ENCODE measurements at regions not wholly inside any gene's neighbourhood (a gene's known extent, or its start where the extent isn't known, plus 50 kb on each side); places are given as distances from the start of the nearest gene placed in this dataset.

DNA sequence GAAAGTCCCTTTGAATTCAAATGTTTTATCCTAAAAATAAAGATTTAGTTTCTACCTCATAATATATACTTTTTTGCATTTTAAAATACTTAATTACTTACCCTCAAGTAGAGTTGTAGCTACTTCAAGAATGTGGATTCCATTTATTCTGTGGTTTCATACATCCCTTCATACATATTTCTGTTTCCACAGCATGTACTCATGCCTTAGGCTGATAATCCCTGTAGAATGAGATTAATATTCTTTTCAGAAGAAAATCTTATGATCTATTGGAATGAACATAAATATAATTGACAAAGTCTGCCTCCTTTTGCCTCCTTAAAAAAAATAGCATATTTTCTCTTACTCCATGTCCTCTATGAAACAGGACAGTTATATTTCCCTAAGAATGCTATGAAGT is 465.7 kb downstream of the DTWD2 start:
- no peaks in the 10 kb centered on the region for H3K9me3 Mint-ChIP-seq (ENCODE audit: unreplicated experiment)
- H3K4me1 Mint-ChIP-seq (ENCODE audit: insufficient read depth, unreplicated experiment) = no peaks in the 10 kb centered on the region
- TF ChIP-seq, protein P1, sequence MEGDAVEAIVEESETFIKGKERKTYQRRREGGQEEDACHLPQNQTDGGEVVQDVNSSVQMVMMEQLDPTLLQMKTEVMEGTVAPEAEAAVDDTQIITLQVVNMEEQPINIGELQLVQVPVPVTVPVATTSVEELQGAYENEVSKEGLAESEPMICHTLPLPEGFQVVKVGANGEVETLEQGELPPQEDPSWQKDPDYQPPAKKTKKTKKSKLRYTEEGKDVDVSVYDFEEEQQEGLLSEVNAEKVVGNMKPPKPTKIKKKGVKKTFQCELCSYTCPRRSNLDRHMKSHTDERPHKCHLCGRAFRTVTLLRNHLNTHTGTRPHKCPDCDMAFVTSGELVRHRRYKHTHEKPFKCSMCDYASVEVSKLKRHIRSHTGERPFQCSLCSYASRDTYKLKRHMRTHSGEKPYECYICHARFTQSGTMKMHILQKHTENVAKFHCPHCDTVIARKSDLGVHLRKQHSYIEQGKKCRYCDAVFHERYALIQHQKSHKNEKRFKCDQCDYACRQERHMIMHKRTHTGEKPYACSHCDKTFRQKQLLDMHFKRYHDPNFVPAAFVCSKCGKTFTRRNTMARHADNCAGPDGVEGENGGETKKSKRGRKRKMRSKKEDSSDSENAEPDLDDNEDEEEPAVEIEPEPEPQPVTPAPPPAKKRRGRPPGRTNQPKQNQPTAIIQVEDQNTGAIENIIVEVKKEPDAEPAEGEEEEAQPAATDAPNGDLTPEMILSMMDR (IDR thresholded peaks at IDR 0.05; ENCODE audit: unreplicated experiment) = no peak
- BruUV-seq (replicated peaks) = no TSS peak
- ChIA-PET CTCF (no interaction called here), POLR2A (interaction anchor here (0.8 kb wide), 1 partner anchor 280 kb away, joined by 4 read pairs; no protein-coding TSS in a partner anchor)
- intact Hi-C loops (cut with micrococcal nuclease) = no loop called here
- no peak overlapping the region for H3K27ac Mint-ChIP-seq (ENCODE audit: low read depth, unreplicated experiment)
- H3K36me3 Mint-ChIP-seq (ENCODE audit: insufficient read depth, unreplicated experiment) = no peaks in the 10 kb centered on the region
- H3K4me3 Mint-ChIP-seq (ENCODE audit: unreplicated experiment) = no peak overlapping the region
- no peak for DNase-seq (ENCODE audit: unreplicated experiment)
- no peaks in the 10 kb centered on the region for H3K27me3 Mint-ChIP-seq (ENCODE audit: insufficient read depth, unreplicated experiment)

DNA sequence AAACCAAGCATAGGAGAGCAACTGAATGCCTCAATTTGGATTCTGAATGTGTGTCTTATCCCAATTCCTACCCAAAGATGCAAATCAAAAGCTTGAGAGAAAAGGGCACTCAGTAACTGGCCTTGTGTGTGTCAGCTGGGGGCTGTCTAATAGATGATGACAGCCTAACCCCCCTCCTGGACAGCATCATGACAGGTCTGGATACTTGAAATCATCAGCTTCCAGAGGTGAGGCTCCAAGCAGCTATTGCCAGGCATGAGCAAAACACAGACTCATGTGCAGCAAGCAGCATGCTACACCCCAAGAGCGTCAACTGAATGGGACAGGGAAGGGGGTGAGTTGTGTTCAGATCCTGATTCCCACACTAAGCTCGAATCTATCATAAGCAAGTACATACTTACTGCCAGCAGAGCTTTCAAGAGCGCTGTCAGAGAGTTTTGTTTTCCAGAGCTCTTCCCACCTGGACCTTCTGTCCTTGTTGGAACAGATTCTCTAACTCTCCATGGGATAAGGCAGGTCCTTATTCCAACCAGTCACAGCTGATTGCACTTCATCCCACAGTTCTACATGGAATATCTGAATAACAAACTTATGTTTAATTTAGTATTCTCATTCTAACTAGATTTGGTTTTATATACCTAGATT is 467.5 kb downstream of the DTWD2 start:
- TF ChIP-seq, protein P1 (IDR thresholded peaks at IDR 0.05; ENCODE audit: unreplicated experiment) = no peak
- POLR2A ChIA-PET = no interaction called here
- CTCF ChIA-PET = interaction anchor here (0.6 to 1.0 kb wide), 3 partner anchors 90 to 140 kb away, joined by 3 read pairs; no protein-coding TSS in a partner anchor
- Mint-ChIP-seq H3K27ac (ENCODE audit: low read depth, unreplicated experiment) (no peak overlapping the region), H3K9me3 (ENCODE audit: unreplicated experiment) (no peaks in the 10 kb centered on the region), H3K27me3 (ENCODE audit: insufficient read depth, unreplicated experiment) (no peaks in the 10 kb centered on the region), H3K4me3 (ENCODE audit: unreplicated experiment) (no peak overlapping the region), H3K4me1 (ENCODE audit: insufficient read depth, unreplicated experiment) (no peaks in the 10 kb centered on the region), H3K36me3 (ENCODE audit: insufficient read depth, unreplicated experiment) (no peaks in the 10 kb centered on the region)
- no TSS peak for BruUV-seq (replicated peaks)
- no peak for DNase-seq (ENCODE audit: unreplicated experiment)
- intact Hi-C loops (cut with micrococcal nuclease) = no loop called here

DNA sequence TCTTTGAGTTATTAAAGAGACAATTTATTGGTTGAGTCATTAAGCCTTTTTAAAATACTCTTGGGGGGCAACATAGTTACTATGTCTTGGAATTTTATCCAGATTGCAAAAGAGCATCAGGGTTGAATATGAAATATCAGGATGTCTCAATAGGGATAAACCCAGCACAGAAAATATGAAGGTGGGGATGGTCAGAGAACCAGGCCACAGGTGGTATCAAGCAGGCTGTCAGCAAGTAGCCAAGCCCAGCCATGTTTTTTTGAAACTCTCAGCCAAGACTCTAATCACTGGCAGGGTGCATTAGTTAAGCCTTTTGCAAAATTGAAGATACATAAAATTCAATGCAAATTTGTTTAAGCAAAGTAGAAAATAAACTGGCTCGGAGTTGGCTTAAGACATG is 468.9 kb downstream of the DTWD2 start:
- BruUV-seq (replicated peaks) = no TSS peak
- intact Hi-C loops (cut with micrococcal nuclease) = no loop called here
- ChIA-PET CTCF (no interaction called here), POLR2A (no interaction called here)
- no peak overlapping the region for H3K4me3 Mint-ChIP-seq (ENCODE audit: unreplicated experiment)
- no peaks in the 10 kb centered on the region for H3K4me1 Mint-ChIP-seq (ENCODE audit: insufficient read depth, unreplicated experiment)
- no peaks in the 10 kb centered on the region for H3K27me3 Mint-ChIP-seq (ENCODE audit: insufficient read depth, unreplicated experiment)
- TF ChIP-seq, protein P1 (IDR thresholded peaks at IDR 0.05; ENCODE audit: unreplicated experiment) = no peak
- no peaks in the 10 kb centered on the region for H3K9me3 Mint-ChIP-seq (ENCODE audit: unreplicated experiment)
- no peak for DNase-seq (ENCODE audit: unreplicated experiment)
- no peaks in the 10 kb centered on the region for H3K36me3 Mint-ChIP-seq (ENCODE audit: insufficient read depth, unreplicated experiment)
- H3K27ac Mint-ChIP-seq (ENCODE audit: low read depth, unreplicated experiment) = no peak overlapping the region

DNA sequence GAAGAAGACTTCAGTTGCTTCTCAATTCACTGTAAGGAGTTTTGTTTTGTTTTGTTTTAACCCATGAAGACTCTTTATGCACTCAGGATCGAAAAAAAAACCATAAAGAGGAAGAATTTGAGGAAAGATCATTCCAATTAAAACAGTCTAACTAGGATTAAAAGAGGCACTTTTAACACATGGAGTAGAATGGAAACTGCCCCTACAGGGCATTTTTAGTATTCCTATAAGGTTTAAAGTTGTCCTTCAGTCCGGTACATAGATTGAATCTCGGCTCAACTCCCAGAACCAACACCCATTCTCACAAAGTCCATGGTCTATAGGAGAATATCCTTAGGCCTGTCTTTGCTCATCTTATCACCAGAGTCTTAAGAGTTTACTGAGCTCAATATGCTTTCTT is 469.6 kb downstream of the DTWD2 start:
- BruUV-seq (replicated peaks) = no TSS peak
- H3K4me3 Mint-ChIP-seq (ENCODE audit: unreplicated experiment) = no peak overlapping the region
- no peaks in the 10 kb centered on the region for H3K4me1 Mint-ChIP-seq (ENCODE audit: insufficient read depth, unreplicated experiment)
- TF ChIP-seq, protein P1 (IDR thresholded peaks at IDR 0.05; ENCODE audit: unreplicated experiment) = no peak
- H3K9me3 Mint-ChIP-seq (ENCODE audit: unreplicated experiment) = no peaks in the 10 kb centered on the region
- H3K27me3 Mint-ChIP-seq (ENCODE audit: insufficient read depth, unreplicated experiment) = no peaks in the 10 kb centered on the region
- intact Hi-C loops (cut with micrococcal nuclease) = no loop called here
- no peaks in the 10 kb centered on the region for H3K36me3 Mint-ChIP-seq (ENCODE audit: insufficient read depth, unreplicated experiment)
- POLR2A ChIA-PET = no interaction called here
- CTCF ChIA-PET = no interaction called here
- H3K27ac Mint-ChIP-seq (ENCODE audit: low read depth, unreplicated experiment) = no peak overlapping the region
- no peak for DNase-seq (ENCODE audit: unreplicated experiment)
